Stimulated activated CD8-positive, alpha-beta memory T cell treated with anti-CD3 and anti-CD28 coated beads, Interleukin-12 subunit alpha, Interleukin-12 subunit beta, amount 100 ng/mL, for 1 hour (primary cell): ENCODE measurements at regions not wholly inside any gene's neighbourhood (a gene's known extent, or its start where the extent isn't known, plus 50 kb on each side); places are given as distances from the start of the nearest gene placed in this dataset.
"Not testable (repeated sequence)": the region's sequence is repeated elsewhere in the genome, so short reads cannot be mapped to it uniquely, and the experiment has no call there.

Source experiments
- DNase-seq: peaks from one replicate; pipeline ENCODE4 v3.0.0-alpha.2; 2020; ENCODE audit warnings: low read depth

GRCh38 chr11:103585401-103585800 is 451.0 kb upstream of the DDI1 start:
- no peak for DNase-seq

GRCh38 chr11:103585911-103586310 is 450.5 kb upstream of the DDI1 start:
- DNase-seq, result no peak

GRCh38 chr11:103586756-103587155 is 449.7 kb upstream of the DDI1 start:
- no peak for DNase-seq

- no peak for DNase-seq
Measured at GRCh38 chr11:103587901-103588788, 448.3 kb upstream of the DDI1 start.

GRCh38 chr11:103591554-103591953 is 444.9 kb upstream of the DDI1 start:
- DNase-seq, result no peak

GRCh38 chr11:103594283-103594682 is 442.2 kb upstream of the DDI1 start:
- DNase-seq, result no peak

- DNase-seq, result no peak
Measured at GRCh38 chr11:103596315-103596714, 440.1 kb upstream of the DDI1 start.

- DNase-seq, result no peak
Measured at GRCh38 chr11:103601225-103601846, 435.1 kb upstream of the DDI1 start.

- no peak for DNase-seq
Measured at GRCh38 chr11:103602840-103603239, 433.6 kb upstream of the DDI1 start.

- no peak for DNase-seq
Measured at GRCh38 chr11:103604310-103604709, 432.1 kb upstream of the DDI1 start.

GRCh38 chr11:103608566-103608965 is 427.9 kb upstream of the DDI1 start:
- no peak for DNase-seq

GRCh38 chr11:103609117-103610066 is 427.0 kb upstream of the DDI1 start:
- DNase-seq, result no peak

- DNase-seq, result no peak
Measured at GRCh38 chr11:103610435-103610834, 426.0 kb upstream of the DDI1 start.

- not testable (repeated sequence) for DNase-seq
Measured at GRCh38 chr11:103611526-103612260, 424.7 kb upstream of the DDI1 start.

GRCh38 chr11:103612451-103612850 is 424.0 kb upstream of the DDI1 start:
- DNase-seq, result not testable (repeated sequence)

- DNase-seq, result not testable (repeated sequence)
Measured at GRCh38 chr11:103616586-103616985, 419.9 kb upstream of the DDI1 start.

GRCh38 chr11:103618528-103618927 is 417.9 kb upstream of the DDI1 start:
- DNase-seq, result no peak

GRCh38 chr11:103619480-103619879 is 417.0 kb upstream of the DDI1 start:
- no peak for DNase-seq

GRCh38 chr11:103619938-103620337 is 416.5 kb upstream of the DDI1 start:
- no peak for DNase-seq

- no peak for DNase-seq
Measured at GRCh38 chr11:103622296-103622695, 414.1 kb upstream of the DDI1 start.

GRCh38 chr11:103623933-103624332 is 412.5 kb upstream of the DDI1 start:
- no peak for DNase-seq
